ENCODE measurements at regions not wholly inside any gene's neighbourhood (a gene's known extent, or its start where the extent isn't known, plus 50 kb on each side); places are given as distances from the start of the nearest gene placed in this dataset.

GRCh38 chr5:133827830-133828229 lies 140.6 kb downstream of the C5orf15 start:
- H3K27ac ChIP-seq (replicated peaks): no peak overlapping the region
- H3K27me3 ChIP-seq (ENCODE audit: insufficient read depth, poor library complexity, severe bottlenecking): no peaks in the 10 kb centered on the region
- TF ChIP-seq GABPA (IDR thresholded peaks at IDR 0.05; ENCODE audit: low read depth) (no peak), REST (IDR thresholded peaks at IDR 0.05; ENCODE audit: insufficient replicate concordance, low read depth) (no peak), CTCF (IDR thresholded peaks at IDR 0.05; ENCODE audit: insufficient read depth, low read length) (no peak), SPI1 (IDR thresholded peaks at IDR 0.05; ENCODE audit: borderline replicate concordance, low read depth) (no peak), POLR2AphosphoS5 (IDR thresholded peaks at IDR 0.05; ENCODE audit: low read depth) (no peak)
- DNase-seq (ENCODE audit: low read depth in 1 of 2, low spot score in 1 of 2): no peak
- no peak overlapping the region for H3K4me3 ChIP-seq (replicated peaks; ENCODE audit: insufficient read depth, low read length)

DNA sequence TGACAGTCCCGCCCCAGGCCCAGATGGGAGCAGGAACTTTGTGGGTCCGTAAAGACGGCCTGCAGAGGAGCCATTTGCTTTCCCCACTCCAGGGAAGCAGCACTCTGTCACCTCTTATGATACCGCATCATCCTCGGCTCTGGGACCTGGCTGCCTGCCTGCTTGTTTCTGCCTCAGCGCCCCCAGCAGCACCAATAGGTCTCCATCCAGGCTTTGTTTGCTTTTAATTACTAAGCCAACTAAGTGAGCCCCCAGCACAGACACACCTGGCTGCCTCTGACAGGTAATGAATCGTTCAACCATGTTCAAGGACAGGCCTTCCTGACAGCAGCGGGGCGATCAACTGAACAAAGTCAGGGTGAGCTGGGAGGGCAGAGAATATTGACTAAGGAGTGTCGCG lies 141.4 kb downstream of the C5orf15 start:
- DNase-seq (ENCODE audit: low read depth in 1 of 2, low spot score in 1 of 2): no peak

More for the DNA sequence above, 141.4 kb downstream of the C5orf15 start:
- no peak overlapping the region for H3K4me3 ChIP-seq (replicated peaks; ENCODE audit: insufficient read depth, low read length)
- H3K27me3 ChIP-seq (ENCODE audit: insufficient read depth, poor library complexity, severe bottlenecking): no peaks in the 10 kb centered on the region
- no peak overlapping the region for H3K27ac ChIP-seq (replicated peaks)
- TF ChIP-seq REST (IDR thresholded peaks at IDR 0.05; ENCODE audit: insufficient replicate concordance, low read depth) (no peak), POLR2AphosphoS5 (IDR thresholded peaks at IDR 0.05; ENCODE audit: low read depth) (no peak), CTCF (IDR thresholded peaks at IDR 0.05; ENCODE audit: insufficient read depth, low read length) (no peak), SPI1 (IDR thresholded peaks at IDR 0.05; ENCODE audit: borderline replicate concordance, low read depth) (no peak), GABPA (IDR thresholded peaks at IDR 0.05; ENCODE audit: low read depth) (no peak)

All from HL-60 (cell line).